Coronary artery (tissue), 2 donors: ENCODE measurements at regions not wholly inside any gene's neighbourhood (a gene's known extent, or its start where the extent isn't known, plus 50 kb on each side); places are given as distances from the start of the nearest gene placed in this dataset.
"Not testable (repeated sequence)": the region's sequence is repeated elsewhere in the genome, so short reads cannot be mapped to it uniquely, and the experiment has no call there.

Experiments
- DNase-seq: peaks from one replicate; pipeline ENCODE4 v3.0.0-alpha.2; 2017; ENCODE audit warnings: low spot score
- H3K27ac ChIP-seq, 2 donors: fragments of 200-600 bp; sonication (generic); one replicate each; pipeline ENCODE4 v1.5.1; 2016 to 2019
- H3K4me3 ChIP-seq: fragments of 200-600 bp; sonication (generic); 2 replicates; pipeline ENCODE4 v1.5.1; 2016; ENCODE audit warnings: mild to moderate bottlenecking, moderate library complexity
- CTCF ChIP-seq: fragments of 200-600 bp; sonication (generic); IDR thresholded peaks from one replicate; pipeline ENCODE4 v1.5.1; 2019; ENCODE audit warnings: antibody characterized with exemption

GRCh38 chr14:34147461-34147860 is 196.6 kb upstream of the EGLN3 start:
- no peak for TF ChIP-seq CTCF
- Histone ChIP-seq H3K27ac (no peak overlapping the region), H3K4me3 (no peak overlapping the region)
- no peak for DNase-seq

GRCh38 chr14:34140127-34140526 is 189.3 kb upstream of the EGLN3 start:
- not testable (repeated sequence) for H3K27ac ChIP-seq, H3K4me3 ChIP-seq, DNase-seq

GRCh38 chr14:34139160-34140121 is 188.6 kb upstream of the EGLN3 start:
- H3K4me3 ChIP-seq, H3K27ac ChIP-seq, DNase-seq: not testable (repeated sequence)

- no peak overlapping the region for H3K27ac ChIP-seq
- H3K4me3 ChIP-seq = no peak overlapping the region
- TF ChIP-seq CTCF = no peak
- DNase-seq = no peak
Observed at GRCh38 chr14:34138175-34138574, 187.3 kb upstream of the EGLN3 start.

GRCh38 chr14:34137001-34137745 is 186.3 kb upstream of the EGLN3 start:
- Histone ChIP-seq H3K4me3 (no peak overlapping the region), H3K27ac (no peak overlapping the region)
- no peak for TF ChIP-seq CTCF
- no peak for DNase-seq

- no peak for DNase-seq
- Histone ChIP-seq H3K27ac (no peak overlapping the region), H3K4me3 (no peak overlapping the region)
- no peak for TF ChIP-seq CTCF
Observed at GRCh38 chr14:34135492-34135891, 184.6 kb upstream of the EGLN3 start.

- Histone ChIP-seq H3K4me3 (no peak overlapping the region), H3K27ac (no peak overlapping the region)
- TF ChIP-seq CTCF = no peak
- DNase-seq = no peak
Observed at GRCh38 chr14:34134484-34134883, 183.6 kb upstream of the EGLN3 start.
